DOHH2 (cell line): ENCODE measurements at regions not wholly inside any gene's neighbourhood (a gene's known extent, or its start where the extent isn't known, plus 50 kb on each side); places are given as distances from the start of the nearest gene placed in this dataset.

ENCODE experiments used
- CTCF ChIP-seq: fragments of 200-600 bp; sonication (generic); IDR thresholded peaks from one replicate; pipeline ENCODE4 v1.5.1; 2014; ENCODE audit warnings: antibody characterized with exemption, mild to moderate bottlenecking, low read depth, low read length; ENCODE audit not compliant: poor library complexity, severe bottlenecking
- EZH2phosphoT487 ChIP-seq: fragments of 200-600 bp; sonication (generic); IDR thresholded peaks from 2 replicates; pipeline ENCODE4 v1.6.1; 2017; ENCODE audit warnings: borderline replicate concordance, mild to moderate bottlenecking, antibody characterized with exemption, low read length, moderate library complexity, mixed read lengths

GRCh38 chr1:87600854-87601253 lies 272.2 kb downstream of the LMO4 start:
- TF ChIP-seq CTCF: no peak
- TF ChIP-seq EZH2phosphoT487: no peak
